ENCODE measurements at regions not wholly inside any gene's neighbourhood (a gene's known extent, or its start where the extent isn't known, plus 50 kb on each side); places are given as distances from the start of the nearest gene placed in this dataset.

- CTCF ChIA-PET: no interaction called here
- POLR2A ChIA-PET: no interaction called here
- Mint-ChIP-seq H3K27ac (no peak overlapping the region), H3K27me3 (no peaks in the 10 kb centered on the region), H3K36me3 (ENCODE audit: low read depth) (no peaks in the 10 kb centered on the region), H3K4me1 (peaks cover 31% of the 10 kb centered on the region), H3K4me3 (no peak overlapping the region), H3K9me3 (ENCODE audit: low read depth) (peaks cover 3% of the 10 kb centered on the region)
- DNase-seq: no peak
- ATAC-seq: no peak
- intact Hi-C loops (cut with DNase I, micrococcal nuclease): loop anchor here in 1 of 2 experiments (10.0 kb wide), 1 partner anchor 329 kb away; no protein-coding TSS in a partner anchor
Observed at GRCh38 chr9:4933861-4934260, 51.2 kb upstream of the JAK2 start.

GRCh38 chr9:4935001-4935672, 49.9 kb upstream of the JAK2 start:
- peaks cover 42% of the 10 kb centered on the region for H3K4me1 Mint-ChIP-seq
- DNase-seq: no peak
- ChIA-PET POLR2A (interaction anchor here (0.6 kb wide), 1 partner anchor 53 kb away, joined by 3 read pairs; no protein-coding TSS in a partner anchor), CTCF (interaction anchor here (0.5 to 1.5 kb wide), 2 partner anchors 52 to 175 kb away, joined by 4 to 6 read pairs; no protein-coding TSS in a partner anchor)
- peaks cover 3% of the 10 kb centered on the region for H3K9me3 Mint-ChIP-seq (ENCODE audit: low read depth)
- intact Hi-C loops (cut with DNase I, micrococcal nuclease): loop anchor here in 1 of 2 experiments (5.0 to 10.0 kb wide), 3 partner anchors 330 to 692 kb away; partner anchors contain the start of genes CD274 and RIC1
- no peak for ATAC-seq
- H3K27ac Mint-ChIP-seq: no peak overlapping the region
- no peaks in the 10 kb centered on the region for H3K27me3 Mint-ChIP-seq
- H3K4me3 Mint-ChIP-seq: no peak overlapping the region
- no peaks in the 10 kb centered on the region for H3K36me3 Mint-ChIP-seq (ENCODE audit: low read depth)

All from activated CD4-positive, alpha-beta T cell treated with anti-CD3 and anti-CD28 coated beads for 36 hours (primary cell).